ENCODE measurements at regions not wholly inside any gene's neighbourhood (a gene's known extent, or its start where the extent isn't known, plus 50 kb on each side); places are given as distances from the start of the nearest gene placed in this dataset.

DNA sequence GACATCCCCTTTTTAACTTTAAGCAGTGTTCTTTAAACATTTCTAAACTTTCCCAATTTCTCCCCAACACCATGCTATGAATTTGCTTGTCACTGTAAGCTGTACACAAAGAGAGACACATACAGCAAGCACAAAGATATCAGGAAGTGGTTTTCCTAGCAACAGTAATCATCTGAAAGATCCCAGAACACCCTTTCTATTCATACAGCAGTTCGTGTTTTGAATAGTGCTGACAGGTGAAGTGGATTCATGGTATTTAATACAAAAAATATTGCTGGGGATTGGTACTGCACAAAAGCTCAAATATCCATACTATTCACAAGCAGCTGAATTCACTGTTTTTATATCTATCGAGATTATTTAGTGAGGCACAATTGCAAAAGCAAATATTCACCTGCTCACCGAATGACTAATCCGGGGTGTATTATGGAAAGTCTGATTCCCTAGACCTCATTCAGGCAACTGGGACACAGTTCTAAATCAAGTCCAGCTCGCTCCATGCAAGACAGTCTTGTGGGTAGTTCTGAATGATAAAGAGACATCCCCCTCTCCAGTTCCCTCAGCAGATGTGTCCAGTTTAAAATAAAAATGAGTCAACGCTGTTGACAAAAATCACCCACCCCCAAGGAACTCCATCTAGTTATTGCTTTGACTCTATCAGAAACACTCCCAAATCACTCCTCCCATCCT, 107.1 kb upstream of the TSHZ2 start:
- DNase-seq (ENCODE audit: low read depth in 2 of 2) = no peak

- DNase-seq (ENCODE audit: low read depth in 2 of 2) = no peak
Observed at GRCh38 chr20:52859156-52859876, 112.8 kb upstream of the TSHZ2 start.

GRCh38 chr20:52852714-52853113, 119.4 kb upstream of the TSHZ2 start:
- no peak for DNase-seq (ENCODE audit: low read depth in 2 of 2)

DNA sequence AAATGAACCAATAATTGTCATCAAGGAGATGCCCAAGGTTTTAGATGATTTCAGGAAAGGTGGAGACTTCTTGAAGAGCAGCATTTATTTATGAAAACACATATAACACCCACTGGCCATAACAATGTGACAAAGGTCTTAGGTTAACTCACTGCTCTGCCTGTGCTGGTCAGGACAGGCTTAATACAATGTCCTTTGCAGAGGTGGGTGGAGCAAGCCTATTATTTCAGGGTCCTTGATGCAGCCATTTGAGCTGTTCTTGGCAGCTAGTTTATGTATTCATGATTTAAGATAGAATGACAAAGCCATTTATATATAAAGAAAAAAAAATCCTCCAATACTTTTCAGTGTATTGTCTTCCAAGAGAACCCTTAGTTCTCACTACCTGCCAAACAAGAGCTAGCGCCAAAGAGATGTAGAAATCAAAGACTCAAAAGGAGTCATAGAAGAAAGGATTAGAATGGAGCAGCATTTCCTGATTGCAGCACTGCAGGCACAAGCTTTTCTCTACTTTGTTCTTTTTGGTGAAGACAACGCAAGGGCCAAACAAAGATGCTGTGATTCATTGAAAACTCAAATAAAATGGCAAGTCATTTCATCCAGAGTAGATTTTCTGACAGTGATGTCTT, 124.3 kb upstream of the TSHZ2 start:
- no peak for DNase-seq (ENCODE audit: low read depth in 2 of 2)

GRCh38 chr20:52847029-52847660, 125.0 kb upstream of the TSHZ2 start:
- no peak for DNase-seq (ENCODE audit: low read depth in 2 of 2)

DNA sequence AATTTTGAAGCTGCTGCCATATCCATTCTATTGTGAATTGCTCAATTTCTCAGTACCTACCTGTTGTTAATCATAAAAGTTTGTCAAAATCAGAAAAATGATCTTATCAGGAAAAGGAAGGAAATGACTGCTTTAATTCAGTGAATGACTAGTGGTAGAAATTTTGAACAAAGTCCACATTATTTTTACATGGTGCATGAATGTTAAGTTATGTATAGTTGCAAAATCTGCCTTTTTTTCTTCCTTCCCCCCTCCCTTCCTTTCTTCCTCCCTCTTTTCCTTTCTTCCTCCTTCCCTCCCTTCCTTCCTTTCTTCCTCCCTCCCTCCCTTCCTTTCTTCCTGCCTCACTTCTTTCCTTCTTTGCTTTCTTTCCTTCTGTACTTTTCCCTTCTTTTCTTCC, 127.1 kb upstream of the TSHZ2 start:
- no peak for DNase-seq (ENCODE audit: low read depth in 2 of 2)

DNA sequence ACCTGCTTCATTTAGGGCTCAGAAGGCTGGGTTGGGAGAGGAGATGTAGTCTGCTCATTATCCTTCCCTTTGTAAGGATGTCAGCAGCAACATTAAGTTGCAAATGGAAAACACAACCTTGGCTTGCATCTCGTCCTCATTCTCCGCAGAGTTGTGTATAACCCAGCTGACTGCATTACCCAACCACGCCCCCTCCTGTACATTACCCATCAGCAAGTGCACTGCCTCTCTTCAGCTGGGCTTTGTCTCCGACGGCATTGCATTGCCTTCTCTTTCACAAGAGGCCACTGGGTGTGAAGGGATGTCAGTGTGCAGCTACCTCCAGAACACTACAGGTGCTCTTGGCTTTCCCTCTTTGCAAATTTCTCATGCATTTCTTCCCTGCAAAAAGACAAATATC, 128.7 kb upstream of the TSHZ2 start:
- no peak for DNase-seq (ENCODE audit: low read depth in 2 of 2)

DNA sequence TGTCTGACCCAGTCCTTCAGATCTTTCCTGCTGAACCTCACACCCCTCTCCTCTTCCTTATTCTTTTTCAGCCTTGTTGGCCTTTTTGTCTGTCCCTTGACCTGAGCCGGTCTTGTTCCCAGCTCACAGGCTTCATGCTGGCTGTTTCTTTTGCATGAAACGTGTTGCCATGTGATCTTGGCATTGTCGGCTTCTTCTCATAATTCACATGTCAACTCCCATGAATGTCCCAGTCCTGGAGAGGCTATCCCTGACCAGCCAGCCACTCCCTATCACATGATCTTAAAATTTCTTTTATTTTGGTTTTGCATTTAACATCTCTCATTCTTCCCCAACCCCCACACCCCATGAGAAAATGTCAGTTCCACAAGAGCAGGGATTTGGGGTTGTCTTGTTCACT, 131.2 kb upstream of the TSHZ2 start:
- DNase-seq (ENCODE audit: low read depth in 2 of 2) = no peak

DNA sequence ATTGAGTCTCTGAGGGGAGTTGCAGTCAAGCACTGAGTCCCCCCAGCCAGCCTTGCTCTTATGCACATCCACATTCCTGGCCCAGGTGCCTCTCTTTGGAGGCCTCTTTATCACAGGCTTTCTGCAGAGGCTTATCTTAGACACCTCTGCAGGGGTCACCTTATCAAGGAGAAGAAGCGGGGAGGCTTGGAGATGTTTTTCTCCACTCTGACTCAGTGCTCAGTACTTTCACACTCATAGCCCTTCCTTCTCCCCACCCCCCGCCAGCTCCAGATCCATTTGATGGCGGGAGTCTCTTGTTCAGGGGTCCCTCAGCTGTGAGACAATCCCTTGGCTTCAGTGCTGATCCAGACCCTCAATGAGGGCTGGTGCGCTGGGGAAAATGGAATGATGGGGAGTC, 132.1 kb upstream of the TSHZ2 start:
- DNase-seq (ENCODE audit: low read depth in 2 of 2) = no peak

GRCh38 chr20:52838510-52839241, 133.5 kb upstream of the TSHZ2 start:
- DNase-seq (ENCODE audit: low read depth in 2 of 2) = no peak

- no peak for DNase-seq (ENCODE audit: low read depth in 2 of 2)
Observed at GRCh38 chr20:52837378-52837777, 134.8 kb upstream of the TSHZ2 start.

DNA sequence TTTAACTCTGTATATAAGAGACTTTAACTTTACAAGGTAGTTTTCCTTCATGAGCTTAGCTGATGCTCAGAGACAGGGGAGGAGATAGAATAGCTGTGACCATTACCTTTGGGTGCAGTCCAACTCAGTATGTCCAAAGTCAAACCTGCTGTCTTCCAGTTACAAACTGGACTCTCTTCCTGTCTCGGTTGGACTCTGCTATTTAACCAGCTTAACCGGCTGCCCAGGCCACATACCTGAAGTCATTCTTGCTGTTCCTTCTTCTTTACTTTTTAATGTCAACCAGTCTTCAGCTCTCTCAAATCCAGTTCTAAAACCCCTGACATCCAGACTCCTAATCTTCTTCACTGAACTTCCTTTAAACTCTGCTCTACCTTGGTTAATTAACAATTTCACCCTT, 138.3 kb upstream of the TSHZ2 start:
- DNase-seq (ENCODE audit: low read depth in 2 of 2) = no peak

DNA sequence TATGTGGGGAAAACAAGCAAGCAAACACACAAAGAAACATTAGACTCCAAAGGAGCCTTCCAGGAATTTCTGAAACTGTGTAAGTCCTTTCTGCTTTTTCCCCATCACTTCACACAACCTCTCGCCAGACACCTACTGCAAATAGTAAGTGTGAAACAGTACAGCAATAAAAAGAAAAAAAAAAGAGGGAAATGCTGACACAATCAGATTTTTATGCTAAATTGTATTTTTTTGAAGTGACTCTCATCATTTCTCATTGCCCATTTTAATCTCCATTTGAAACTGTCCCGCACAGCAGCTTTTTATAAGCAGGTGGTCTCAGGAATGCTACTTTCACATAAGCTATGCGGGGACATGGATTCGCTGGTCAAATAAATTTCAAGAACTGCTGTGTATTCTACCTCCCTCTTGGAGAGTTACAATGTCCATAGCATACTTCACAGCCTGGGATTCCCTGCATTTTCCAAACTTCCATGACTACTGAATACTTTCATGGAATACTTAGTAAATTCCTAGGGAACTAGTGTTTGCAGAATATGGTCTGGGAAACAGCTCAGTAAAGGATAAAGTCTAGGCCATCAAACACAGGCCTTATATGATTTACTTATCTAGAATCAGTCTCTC, 139.9 kb upstream of the TSHZ2 start:
- no peak for DNase-seq (ENCODE audit: low read depth in 2 of 2)

DNA sequence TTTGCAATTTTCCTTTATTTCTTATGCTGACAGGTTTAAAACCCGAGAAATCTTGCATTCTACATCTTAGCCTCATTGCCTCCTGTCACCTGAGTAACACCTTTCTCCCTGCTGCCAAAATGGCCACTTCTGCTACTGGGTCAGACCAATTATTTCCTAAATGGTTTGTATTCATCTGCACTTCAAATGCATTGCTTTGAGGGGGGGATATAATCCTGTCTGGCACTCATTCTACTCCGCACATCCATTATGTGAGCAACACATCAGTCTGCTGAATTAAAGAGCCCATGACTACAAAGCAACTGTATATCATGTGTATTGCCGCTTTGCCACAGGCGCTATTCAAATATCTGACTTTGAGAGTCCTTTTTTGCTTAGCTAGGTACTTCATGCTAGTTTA, 141.6 kb upstream of the TSHZ2 start:
- DNase-seq (ENCODE audit: low read depth in 2 of 2) = no peak

- DNase-seq (ENCODE audit: low read depth in 2 of 2) = no peak
Observed at GRCh38 chr20:52829111-52829510, 143.0 kb upstream of the TSHZ2 start.

DNA sequence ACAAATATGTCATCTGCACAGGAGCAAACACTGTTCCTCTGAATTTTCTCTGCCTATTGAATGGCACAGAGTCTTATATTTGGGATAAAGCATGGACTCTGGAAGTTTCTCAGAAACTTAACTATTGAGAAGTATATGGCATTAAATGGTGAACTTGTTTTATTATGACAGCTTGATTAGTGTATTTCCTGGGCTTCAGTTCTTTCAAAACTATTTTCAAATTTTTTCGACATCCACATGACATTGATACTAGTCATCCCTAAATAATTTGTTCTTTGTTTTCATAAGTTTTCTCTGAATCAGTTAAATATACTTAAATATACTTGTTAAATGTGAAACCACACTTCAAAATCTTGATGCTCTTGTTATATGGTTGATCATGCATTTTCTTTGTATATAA, 144.0 kb upstream of the TSHZ2 start:
- DNase-seq (ENCODE audit: low read depth in 2 of 2) = no peak

DNA sequence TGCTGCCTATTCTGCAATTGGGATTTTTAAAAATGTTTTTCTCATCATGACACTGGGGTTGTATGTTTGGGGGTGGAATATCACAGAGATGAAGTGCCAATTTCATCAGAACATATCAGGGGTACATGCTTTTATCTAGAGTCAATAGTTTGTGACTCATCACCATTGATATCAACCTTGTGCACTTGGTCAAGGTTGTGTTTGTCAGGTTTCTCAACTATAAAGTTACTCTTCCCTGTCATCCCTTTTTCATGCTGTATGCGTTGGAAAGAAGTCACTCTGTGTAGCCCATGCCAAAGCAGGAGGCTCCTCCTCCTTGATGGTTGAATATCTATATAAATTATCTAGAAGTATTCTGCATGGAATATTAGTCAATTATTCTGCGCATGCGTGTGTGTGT, 145.4 kb upstream of the TSHZ2 start:
- no peak for DNase-seq (ENCODE audit: low read depth in 2 of 2)

- no peak for DNase-seq (ENCODE audit: low read depth in 2 of 2)
Observed at GRCh38 chr20:52826321-52826720, 145.8 kb upstream of the TSHZ2 start.

DNA sequence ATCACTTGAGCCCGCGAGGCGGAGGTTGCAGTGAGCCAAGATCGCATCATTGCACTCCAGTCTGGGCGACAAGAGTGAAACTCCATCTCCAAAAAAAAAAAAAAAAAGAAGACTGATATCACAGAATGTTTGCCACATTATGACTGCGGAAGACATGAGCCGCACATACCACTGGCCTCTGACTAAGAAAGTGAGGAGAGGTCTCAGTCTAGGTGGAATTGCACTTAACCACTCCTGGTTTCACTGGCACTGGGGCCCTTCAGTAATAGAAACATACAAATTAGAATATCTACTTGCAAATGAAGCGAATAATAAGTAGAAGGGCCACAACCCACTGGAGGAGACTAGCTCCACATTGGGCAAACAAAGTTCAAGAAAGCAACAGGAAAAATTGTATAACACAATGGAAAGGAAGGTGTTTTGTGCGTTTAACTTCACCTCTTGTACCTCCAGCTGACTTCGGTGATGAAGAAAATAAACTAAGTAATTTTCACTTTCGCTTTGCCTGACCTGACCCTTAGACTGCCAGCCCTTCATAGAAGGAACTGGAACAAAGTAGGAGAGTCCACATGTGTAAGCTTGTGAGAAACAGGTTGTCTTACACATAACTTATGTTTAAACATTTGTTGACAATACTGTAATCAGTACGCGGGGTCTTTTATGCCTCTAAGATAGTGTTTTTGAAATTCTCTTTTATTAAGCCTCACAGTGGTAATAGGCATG, 147.5 kb upstream of the TSHZ2 start:
- DNase-seq (ENCODE audit: low read depth in 2 of 2) = no peak

DNA sequence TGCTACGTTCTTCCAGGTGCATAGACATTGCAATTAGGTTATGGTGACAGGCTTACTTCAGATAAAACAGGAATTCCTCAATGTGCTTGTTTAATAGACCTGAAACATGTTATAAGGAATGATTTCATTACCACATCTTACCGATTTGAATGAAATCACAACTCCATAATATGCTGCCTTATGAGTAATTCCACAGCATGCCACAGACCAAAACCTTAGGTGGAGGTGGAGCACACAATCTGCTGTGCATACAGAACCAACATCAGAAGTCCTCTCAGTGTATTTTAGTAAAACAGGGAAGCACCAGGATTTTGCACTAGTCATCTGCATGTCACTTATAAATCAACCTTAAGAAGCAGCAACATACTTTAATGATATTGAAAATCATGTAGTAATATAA, 148.9 kb upstream of the TSHZ2 start:
- DNase-seq (ENCODE audit: low read depth in 2 of 2) = no peak

Measured in stimulated activated CD4-positive, alpha-beta T cell treated with anti-CD3 and anti-CD28 coated beads, Interleukin-1b, Interleukin-23, amount 100 ng/mL, for 4 hours (primary cell).